Mucosa of descending colon (tissue), 3 donors: ENCODE measurements at regions not wholly inside any gene's neighbourhood (a gene's known extent, or its start where the extent isn't known, plus 50 kb on each side); places are given as distances from the start of the nearest gene placed in this dataset.

Source experiments
- ATAC-seq: fragments of 200-7000 bp; cut with Tn5 transposase; one replicate; pipeline ENCODE4 v1.9.1; 2020; ENCODE audit warnings: mild to moderate bottlenecking, moderate library complexity
- DNase-seq, 3 donors: peaks; one replicate each; pipeline ENCODE4 v3.0.0-alpha.2; 2020
- H3K36me3 ChIP-seq: fragments of 200-600 bp; one replicate; pipeline ENCODE4 v1.8.0; 2021; ENCODE audit warnings: low read depth, mild to moderate bottlenecking
- H3K4me1 ChIP-seq: fragments of 200-600 bp; one replicate; pipeline ENCODE4 v1.8.0; 2021; ENCODE audit warnings: low read depth, mild to moderate bottlenecking
- H3K4me3 ChIP-seq: fragments of 200-600 bp; one replicate; pipeline ENCODE4 v1.8.0; 2021; ENCODE audit warnings: mild to moderate bottlenecking
- H3K9me3 ChIP-seq: fragments of 200-600 bp; one replicate; pipeline ENCODE4 v1.8.0; 2021; ENCODE audit warnings: mild to moderate bottlenecking
- intact Hi-C, 2 donors: fragments of 100-400 bp; cut with DNase I in 1 of 2; cut with micrococcal nuclease in 1 of 2; formaldehyde crosslinking; loops; one replicate each; pipeline versions ENCODE4 v1.11.0 to v1.11.1; 2022; cut with DNase I, micrococcal nuclease
- TF ChIP-seq, protein P1 (sequence below): fragments of 200-600 bp; IDR thresholded peaks from one replicate; pipeline ENCODE4 v1.8.0; 2022; ENCODE audit warnings: antibody characterized with exemption, mild to moderate bottlenecking
- donor health status: DM: no; HTN: no; CAD: no; lungs with moderate emphysema.
- donor health status: DM: no; HTN: no; CAD: no.
- donor health status: DM: no; HTN: yes; CAD: no.

DNA sequence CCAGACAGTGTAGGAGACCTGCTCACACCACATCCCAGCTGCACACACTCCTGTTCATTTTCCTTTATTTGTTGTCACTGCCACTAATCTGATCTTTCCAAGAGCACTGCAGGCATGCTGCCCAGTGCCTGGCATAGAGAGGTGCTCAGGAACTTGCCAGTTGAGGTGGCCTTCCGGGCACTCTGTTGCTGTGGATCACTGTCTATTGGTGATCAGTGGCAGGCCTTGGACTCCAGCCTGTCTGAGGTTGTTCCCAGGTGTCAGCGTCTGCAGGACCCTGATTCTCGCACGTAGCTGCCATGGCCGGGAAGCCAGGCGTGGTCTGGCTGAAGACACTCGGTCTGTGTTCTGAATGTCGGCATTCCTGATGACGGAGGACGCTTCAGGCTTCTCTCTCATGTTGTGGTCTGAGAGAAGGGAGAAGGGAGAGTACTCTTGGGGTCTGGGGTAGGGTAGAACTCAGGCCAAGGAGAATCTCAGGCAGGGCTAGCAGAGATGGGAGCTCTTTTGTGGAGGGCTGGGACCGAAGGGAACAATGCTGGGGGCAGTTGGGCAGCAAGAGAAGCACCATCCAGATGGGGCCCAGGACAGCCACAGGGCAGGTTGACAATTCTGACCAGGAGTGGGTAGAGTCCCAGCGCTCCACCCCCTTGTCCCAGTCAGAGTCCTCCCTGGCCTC, 240.9 kb downstream of the MYCN start:
- Histone ChIP-seq H3K4me1 (no peaks in the 10 kb centered on the region), H3K36me3 (no peaks in the 10 kb centered on the region), H3K9me3 (no peaks in the 10 kb centered on the region), H3K4me3 (no peak overlapping the region)
- ATAC-seq, result no peak
- no peak for DNase-seq
- intact Hi-C loops, result no loop called here
- TF ChIP-seq, protein P1, sequence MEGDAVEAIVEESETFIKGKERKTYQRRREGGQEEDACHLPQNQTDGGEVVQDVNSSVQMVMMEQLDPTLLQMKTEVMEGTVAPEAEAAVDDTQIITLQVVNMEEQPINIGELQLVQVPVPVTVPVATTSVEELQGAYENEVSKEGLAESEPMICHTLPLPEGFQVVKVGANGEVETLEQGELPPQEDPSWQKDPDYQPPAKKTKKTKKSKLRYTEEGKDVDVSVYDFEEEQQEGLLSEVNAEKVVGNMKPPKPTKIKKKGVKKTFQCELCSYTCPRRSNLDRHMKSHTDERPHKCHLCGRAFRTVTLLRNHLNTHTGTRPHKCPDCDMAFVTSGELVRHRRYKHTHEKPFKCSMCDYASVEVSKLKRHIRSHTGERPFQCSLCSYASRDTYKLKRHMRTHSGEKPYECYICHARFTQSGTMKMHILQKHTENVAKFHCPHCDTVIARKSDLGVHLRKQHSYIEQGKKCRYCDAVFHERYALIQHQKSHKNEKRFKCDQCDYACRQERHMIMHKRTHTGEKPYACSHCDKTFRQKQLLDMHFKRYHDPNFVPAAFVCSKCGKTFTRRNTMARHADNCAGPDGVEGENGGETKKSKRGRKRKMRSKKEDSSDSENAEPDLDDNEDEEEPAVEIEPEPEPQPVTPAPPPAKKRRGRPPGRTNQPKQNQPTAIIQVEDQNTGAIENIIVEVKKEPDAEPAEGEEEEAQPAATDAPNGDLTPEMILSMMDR, result no peak

DNA sequence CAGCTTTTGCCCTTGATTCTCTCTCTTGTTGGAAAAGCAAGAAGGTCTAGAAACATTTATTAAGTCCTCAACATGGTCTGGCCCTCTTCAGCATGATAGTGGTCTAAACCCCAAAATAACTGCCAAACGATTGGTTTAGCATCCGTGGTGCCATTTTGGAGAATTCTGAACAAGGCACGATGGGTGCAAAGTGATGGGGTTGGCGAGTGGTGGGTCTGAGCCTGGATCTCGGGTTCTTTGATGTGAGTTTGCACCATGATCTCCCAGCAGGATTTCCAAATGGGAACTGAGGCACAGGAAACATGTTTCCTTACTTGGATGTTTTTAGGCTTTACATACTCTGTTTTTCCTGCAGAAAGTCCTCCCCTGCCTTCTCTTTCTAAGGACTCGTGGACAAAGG, 240.3 kb downstream of the MYCN start:
- TF ChIP-seq, protein P1, result no peak
- DNase-seq, result no peak
- H3K9me3 ChIP-seq, result no peaks in the 10 kb centered on the region
- no peaks in the 10 kb centered on the region for H3K36me3 ChIP-seq
- intact Hi-C loops, result no loop called here
- ATAC-seq, result no peak
- H3K4me1 ChIP-seq, result no peaks in the 10 kb centered on the region
- H3K4me3 ChIP-seq, result no peak overlapping the region

DNA sequence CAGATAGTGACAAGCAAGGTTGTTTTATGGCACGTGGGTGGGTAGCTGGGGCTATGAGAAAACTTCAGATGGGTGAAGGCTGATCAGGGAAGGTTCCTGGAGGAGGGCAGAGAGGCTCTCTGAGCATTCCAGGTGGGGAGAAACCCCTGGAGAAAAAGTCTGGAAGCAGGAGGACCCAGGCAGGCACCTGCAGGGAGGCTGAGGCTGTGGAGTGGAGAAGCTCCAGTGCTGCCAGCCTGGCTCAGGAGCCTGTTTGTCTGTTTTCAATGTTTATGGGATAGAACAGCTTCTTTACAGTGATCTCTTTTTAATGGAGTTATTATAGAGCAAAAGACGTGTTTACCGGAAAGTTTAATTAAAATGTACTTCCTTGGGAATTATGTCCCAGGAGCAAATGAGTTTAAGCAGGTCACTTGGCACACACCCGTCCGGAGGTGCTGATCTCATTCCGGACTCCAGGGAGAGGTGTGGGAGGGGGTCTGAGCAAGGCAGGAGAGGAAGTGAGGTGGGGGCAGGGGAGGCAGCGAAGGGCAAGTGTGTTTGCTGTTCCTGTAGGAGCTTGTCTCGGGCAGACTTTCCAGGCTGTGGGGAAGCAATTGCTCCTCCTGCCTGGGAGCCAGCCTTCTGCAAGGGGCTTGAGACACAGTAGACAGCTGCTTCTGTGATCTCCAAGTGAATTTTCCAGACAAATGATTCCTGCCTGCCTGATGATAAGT, 239.5 kb downstream of the MYCN start:
- Histone ChIP-seq H3K4me3 (no peak overlapping the region), H3K36me3 (no peaks in the 10 kb centered on the region), H3K9me3 (no peaks in the 10 kb centered on the region), H3K4me1 (no peaks in the 10 kb centered on the region)
- DNase-seq (peak in 1 of 3 donors; percentile 19), ATAC-seq (peak; percentile 46)
- TF ChIP-seq, protein P1, result no peak
- intact Hi-C loops, result no loop called here

GRCh38 chr2:16178551-16179130, 238.3 kb downstream of the MYCN start:
- Histone ChIP-seq H3K36me3 (no peaks in the 10 kb centered on the region), H3K4me3 (no peak overlapping the region), H3K4me1 (no peaks in the 10 kb centered on the region), H3K9me3 (no peaks in the 10 kb centered on the region)
- DNase-seq (no peak), ATAC-seq (no peak)
- intact Hi-C loops, result no loop called here
- TF ChIP-seq, protein P1, result no peak

- H3K4me1 ChIP-seq, result no peaks in the 10 kb centered on the region
- H3K9me3 ChIP-seq, result no peaks in the 10 kb centered on the region
- TF ChIP-seq, protein P1, result no peak
- intact Hi-C loops, result no loop called here
- ATAC-seq (no peak), DNase-seq (no peak)
- no peaks in the 10 kb centered on the region for H3K36me3 ChIP-seq
- no peak overlapping the region for H3K4me3 ChIP-seq
Observed at GRCh38 chr2:16177671-16178180, 237.4 kb downstream of the MYCN start.
